CD4-positive, alpha-beta T cell treated with Interleukin-15 for 1 hour (primary cell): ENCODE measurements at regions not wholly inside any gene's neighbourhood (a gene's known extent, or its start where the extent isn't known, plus 50 kb on each side); places are given as distances from the start of the nearest gene placed in this dataset.

ENCODE experiments used
- DNase-seq: peaks from one replicate; pipeline ENCODE4 v3.0.0-alpha.2; 2020

GRCh38 chr5:145345511-145346287 lies 489.4 kb downstream of the PRELID2 start:
- DNase-seq: no peak

- DNase-seq: no peak
Measured at GRCh38 chr5:145341842-145342241, 493.3 kb downstream of the PRELID2 start.

- no peak for DNase-seq
Measured at GRCh38 chr5:145340099-145340498, 495.0 kb downstream of the PRELID2 start.

GRCh38 chr5:145324767-145325479 lies 510.2 kb downstream of the PRELID2 start:
- no peak for DNase-seq

GRCh38 chr5:145324101-145324500 lies 511.0 kb downstream of the PRELID2 start:
- DNase-seq: no peak

- no peak for DNase-seq
Measured at GRCh38 chr5:145316282-145316681, 518.9 kb downstream of the PRELID2 start.

GRCh38 chr5:145307866-145308382 lies 527.2 kb downstream of the PRELID2 start:
- no peak for DNase-seq

GRCh38 chr5:145295236-145295835 lies 539.8 kb downstream of the PRELID2 start:
- DNase-seq: no peak

GRCh38 chr5:145294331-145294730 lies 540.8 kb downstream of the PRELID2 start:
- no peak for DNase-seq

- DNase-seq: no peak
Measured at GRCh38 chr5:145293716-145294115, 541.4 kb downstream of the PRELID2 start.

- no peak for DNase-seq
Measured at GRCh38 chr5:145292278-145292677, 542.9 kb downstream of the PRELID2 start.

GRCh38 chr5:145283141-145283810 lies 551.9 kb downstream of the PRELID2 start:
- no peak for DNase-seq

- DNase-seq: no peak
Measured at GRCh38 chr5:145280806-145281205, 554.3 kb downstream of the PRELID2 start.

GRCh38 chr5:145280214-145280613 lies 554.9 kb downstream of the PRELID2 start:
- DNase-seq: no peak

GRCh38 chr5:145260670-145261069 lies 574.5 kb downstream of the PRELID2 start:
- DNase-seq: no peak

GRCh38 chr5:145247745-145248040 lies 587.4 kb downstream of the PRELID2 start:
- DNase-seq: no peak

- DNase-seq: no peak
Measured at GRCh38 chr5:145246961-145247744, 588.0 kb downstream of the PRELID2 start.

- no peak for DNase-seq
Measured at GRCh38 chr5:145246379-145246778, 588.8 kb downstream of the PRELID2 start.

- DNase-seq: no peak
Measured at GRCh38 chr5:145245354-145245753, 589.8 kb downstream of the PRELID2 start.

- DNase-seq: no peak
Measured at GRCh38 chr5:145244788-145245187, 590.4 kb downstream of the PRELID2 start.

GRCh38 chr5:145244251-145244650 lies 590.9 kb downstream of the PRELID2 start:
- DNase-seq: no peak

- no peak for DNase-seq
Measured at GRCh38 chr5:145243016-145243415, 592.1 kb downstream of the PRELID2 start.

GRCh38 chr5:145242551-145242950 lies 592.6 kb downstream of the PRELID2 start:
- DNase-seq: no peak
